DOHH2 (cell line): ENCODE measurements at regions not wholly inside any gene's neighbourhood (a gene's known extent, or its start where the extent isn't known, plus 50 kb on each side); places are given as distances from the start of the nearest gene placed in this dataset.

Experiments
- EZH2phosphoT487 ChIP-seq: fragments of 200-600 bp; sonication (generic); IDR thresholded peaks from 2 replicates; pipeline ENCODE4 v1.6.1; 2017; ENCODE audit warnings: borderline replicate concordance, mild to moderate bottlenecking, antibody characterized with exemption, low read length, moderate library complexity, mixed read lengths
- TF ChIP-seq, protein P1 (sequence below): fragments of 200-600 bp; sonication (generic); IDR thresholded peaks from one replicate; pipeline ENCODE4 v1.5.1; 2014; ENCODE audit warnings: antibody characterized with exemption, mild to moderate bottlenecking, low read depth, low read length; ENCODE audit not compliant: poor library complexity, severe bottlenecking

DNA sequence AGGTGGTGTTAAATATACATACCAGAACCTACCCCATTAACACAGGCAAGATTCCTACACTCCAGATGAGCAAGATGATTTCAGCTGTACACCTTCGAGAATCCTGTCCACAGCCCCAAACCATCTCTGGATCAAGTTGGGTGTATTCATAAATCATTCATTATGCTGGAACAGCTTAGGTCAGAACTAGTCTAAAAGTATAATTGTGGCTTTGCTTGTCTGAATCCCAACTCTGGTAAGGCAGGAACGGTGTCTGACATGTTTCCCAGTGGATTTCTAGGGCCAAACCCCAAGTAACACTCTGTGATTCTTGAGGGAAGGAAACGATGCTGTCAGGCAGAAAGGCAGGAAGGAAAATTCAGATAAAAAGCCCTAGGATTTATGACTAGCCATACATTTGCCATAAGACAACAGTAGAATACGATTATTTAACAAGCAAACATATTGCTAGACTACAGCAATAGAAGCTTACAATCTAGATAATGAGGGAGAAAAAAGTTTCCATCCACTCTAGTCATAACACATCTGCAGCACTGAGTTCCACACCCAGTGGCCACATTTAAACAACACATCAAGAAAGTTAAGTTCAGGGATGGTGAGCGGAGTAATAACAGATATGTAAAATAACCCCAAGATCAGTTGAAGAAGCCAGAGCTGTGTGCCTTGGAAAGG is 444.8 kb downstream of the RND3 start:
- TF ChIP-seq, protein P1, sequence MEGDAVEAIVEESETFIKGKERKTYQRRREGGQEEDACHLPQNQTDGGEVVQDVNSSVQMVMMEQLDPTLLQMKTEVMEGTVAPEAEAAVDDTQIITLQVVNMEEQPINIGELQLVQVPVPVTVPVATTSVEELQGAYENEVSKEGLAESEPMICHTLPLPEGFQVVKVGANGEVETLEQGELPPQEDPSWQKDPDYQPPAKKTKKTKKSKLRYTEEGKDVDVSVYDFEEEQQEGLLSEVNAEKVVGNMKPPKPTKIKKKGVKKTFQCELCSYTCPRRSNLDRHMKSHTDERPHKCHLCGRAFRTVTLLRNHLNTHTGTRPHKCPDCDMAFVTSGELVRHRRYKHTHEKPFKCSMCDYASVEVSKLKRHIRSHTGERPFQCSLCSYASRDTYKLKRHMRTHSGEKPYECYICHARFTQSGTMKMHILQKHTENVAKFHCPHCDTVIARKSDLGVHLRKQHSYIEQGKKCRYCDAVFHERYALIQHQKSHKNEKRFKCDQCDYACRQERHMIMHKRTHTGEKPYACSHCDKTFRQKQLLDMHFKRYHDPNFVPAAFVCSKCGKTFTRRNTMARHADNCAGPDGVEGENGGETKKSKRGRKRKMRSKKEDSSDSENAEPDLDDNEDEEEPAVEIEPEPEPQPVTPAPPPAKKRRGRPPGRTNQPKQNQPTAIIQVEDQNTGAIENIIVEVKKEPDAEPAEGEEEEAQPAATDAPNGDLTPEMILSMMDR = no peak
- TF ChIP-seq EZH2phosphoT487 = no peak
